ENCODE measurements at regions not wholly inside any gene's neighbourhood (a gene's known extent, or its start where the extent isn't known, plus 50 kb on each side); places are given as distances from the start of the nearest gene placed in this dataset.

- TF ChIP-seq, protein P1, sequence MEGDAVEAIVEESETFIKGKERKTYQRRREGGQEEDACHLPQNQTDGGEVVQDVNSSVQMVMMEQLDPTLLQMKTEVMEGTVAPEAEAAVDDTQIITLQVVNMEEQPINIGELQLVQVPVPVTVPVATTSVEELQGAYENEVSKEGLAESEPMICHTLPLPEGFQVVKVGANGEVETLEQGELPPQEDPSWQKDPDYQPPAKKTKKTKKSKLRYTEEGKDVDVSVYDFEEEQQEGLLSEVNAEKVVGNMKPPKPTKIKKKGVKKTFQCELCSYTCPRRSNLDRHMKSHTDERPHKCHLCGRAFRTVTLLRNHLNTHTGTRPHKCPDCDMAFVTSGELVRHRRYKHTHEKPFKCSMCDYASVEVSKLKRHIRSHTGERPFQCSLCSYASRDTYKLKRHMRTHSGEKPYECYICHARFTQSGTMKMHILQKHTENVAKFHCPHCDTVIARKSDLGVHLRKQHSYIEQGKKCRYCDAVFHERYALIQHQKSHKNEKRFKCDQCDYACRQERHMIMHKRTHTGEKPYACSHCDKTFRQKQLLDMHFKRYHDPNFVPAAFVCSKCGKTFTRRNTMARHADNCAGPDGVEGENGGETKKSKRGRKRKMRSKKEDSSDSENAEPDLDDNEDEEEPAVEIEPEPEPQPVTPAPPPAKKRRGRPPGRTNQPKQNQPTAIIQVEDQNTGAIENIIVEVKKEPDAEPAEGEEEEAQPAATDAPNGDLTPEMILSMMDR (IDR thresholded peaks at IDR 0.05) = no peak
- H3K9me3 Mint-ChIP-seq = peaks cover 23% of the 10 kb centered on the region
- H3K27me3 Mint-ChIP-seq (ENCODE audit: insufficient read depth) = no peaks in the 10 kb centered on the region; the same call in none of the 2 replicates
- H3K36me3 Mint-ChIP-seq (ENCODE audit: low read depth) = no peaks in the 10 kb centered on the region
- DNase-seq = no peak
- no peak overlapping the region for H3K27ac Mint-ChIP-seq
- no peak overlapping the region for H3K4me3 Mint-ChIP-seq
- no peaks in the 10 kb centered on the region; the same call in 1 of the 2 replicates for H3K4me1 Mint-ChIP-seq (ENCODE audit: low read depth)
These were observed 545.6 kb downstream of the LRRC70 start for GRCh38 chr5:63124266-63124665.

- TF ChIP-seq, protein P1 (IDR thresholded peaks at IDR 0.05) = no peak
- DNase-seq = no peak
- Mint-ChIP-seq H3K4me3 (no peak overlapping the region), H3K27ac (no peak overlapping the region), H3K27me3 (ENCODE audit: insufficient read depth) (no peaks in the 10 kb centered on the region; the same call in none of the 2 replicates), H3K36me3 (ENCODE audit: low read depth) (no peaks in the 10 kb centered on the region), H3K4me1 (ENCODE audit: low read depth) (no peaks in the 10 kb centered on the region), H3K9me3 (peaks cover 36% of the 10 kb centered on the region)
These were observed 542.9 kb downstream of the LRRC70 start for GRCh38 chr5:63121471-63121870.

- H3K36me3 Mint-ChIP-seq (ENCODE audit: low read depth) = no peaks in the 10 kb centered on the region
- no peak for DNase-seq
- no peak overlapping the region for H3K4me3 Mint-ChIP-seq
- H3K9me3 Mint-ChIP-seq = peaks cover 43% of the 10 kb centered on the region
- TF ChIP-seq, protein P1 (IDR thresholded peaks at IDR 0.05) = no peak
- H3K27me3 Mint-ChIP-seq (ENCODE audit: insufficient read depth) = no peaks in the 10 kb centered on the region; the same call in 1 of the 2 replicates
- no peaks in the 10 kb centered on the region for H3K4me1 Mint-ChIP-seq (ENCODE audit: low read depth)
- H3K27ac Mint-ChIP-seq = no peak overlapping the region
These were observed 539.6 kb downstream of the LRRC70 start for GRCh38 chr5:63118221-63118620.

DNA sequence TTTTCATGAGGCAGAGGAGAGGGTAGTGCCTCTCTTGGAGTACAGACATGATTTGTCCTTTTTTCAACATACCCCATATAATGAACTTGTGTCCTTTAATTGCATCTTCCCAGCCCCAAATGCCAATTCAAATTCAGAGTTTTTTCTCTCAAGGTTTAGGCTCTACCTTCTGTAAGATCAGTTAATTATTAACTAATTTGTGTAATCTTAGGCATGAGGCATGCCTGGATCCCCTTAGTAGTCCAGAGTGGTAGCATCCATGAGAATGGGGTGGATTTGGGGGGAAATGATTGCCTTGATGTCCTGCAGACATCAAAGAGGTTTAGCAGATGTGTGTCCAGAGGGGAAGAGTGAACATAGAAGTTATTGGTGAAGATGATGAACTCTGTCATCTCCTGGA is 533.3 kb downstream of the LRRC70 start:
- TF ChIP-seq, protein P1 (IDR thresholded peaks at IDR 0.05) = no peak
- Mint-ChIP-seq H3K27me3 (ENCODE audit: insufficient read depth) (no peaks in the 10 kb centered on the region), H3K36me3 (ENCODE audit: low read depth) (no peaks in the 10 kb centered on the region), H3K9me3 (peaks cover 17% of the 10 kb centered on the region), H3K27ac (no peak overlapping the region), H3K4me3 (no peak overlapping the region), H3K4me1 (ENCODE audit: low read depth) (no peaks in the 10 kb centered on the region)
- no peak for DNase-seq

GRCh38 chr5:63101870-63102269 is 523.3 kb downstream of the LRRC70 start:
- DNase-seq = no peak
- Mint-ChIP-seq H3K9me3 (peaks cover 39% of the 10 kb centered on the region), H3K27ac (no peak overlapping the region), H3K27me3 (ENCODE audit: insufficient read depth) (no peaks in the 10 kb centered on the region), H3K36me3 (ENCODE audit: low read depth) (no peaks in the 10 kb centered on the region), H3K4me1 (ENCODE audit: low read depth) (no peaks in the 10 kb centered on the region), H3K4me3 (no peak overlapping the region)
- TF ChIP-seq, protein P1 (IDR thresholded peaks at IDR 0.05) = no peak

GRCh38 chr5:63097286-63097685 is 518.7 kb downstream of the LRRC70 start:
- H3K9me3 Mint-ChIP-seq = peaks cover 18% of the 10 kb centered on the region
- no peaks in the 10 kb centered on the region; the same call in 1 of the 2 replicates for H3K36me3 Mint-ChIP-seq (ENCODE audit: low read depth)

More at GRCh38 chr5:63097286-63097685, 518.7 kb downstream of the LRRC70 start:
- no peaks in the 10 kb centered on the region for H3K27me3 Mint-ChIP-seq (ENCODE audit: insufficient read depth)
- H3K27ac Mint-ChIP-seq = no peak overlapping the region
- H3K4me1 Mint-ChIP-seq (ENCODE audit: low read depth) = no peaks in the 10 kb centered on the region
- TF ChIP-seq, protein P1 (IDR thresholded peaks at IDR 0.05) = no peak
- no peak overlapping the region for H3K4me3 Mint-ChIP-seq
- no peak for DNase-seq
